ENCODE measurements at regions not wholly inside any gene's neighbourhood (a gene's known extent, or its start where the extent isn't known, plus 50 kb on each side); places are given as distances from the start of the nearest gene placed in this dataset.

GRCh38 chr4:96835991-96836390 is 996.1 kb downstream of the PDHA2 start:
- Histone ChIP-seq H3K9me3 (replicated peaks; ENCODE audit: control insufficient read depth, insufficient read depth, low read length) (no peaks in the 10 kb centered on the region), H3K9ac (replicated peaks; ENCODE audit: extremely low read depth, insufficient read depth, low read length) (no peak overlapping the region), H2AFZ (ENCODE audit: low read depth, low read length) (no peak overlapping the region), H3K27ac (ENCODE audit: insufficient read depth, low read depth, low read length) (no peak overlapping the region), H3K9me1 (replicated peaks; ENCODE audit: control insufficient read depth, extremely low read depth, insufficient read depth, low read length) (no peaks in the 10 kb centered on the region), H3K4me3 (replicated peaks in 1 of 3; ENCODE audit: insufficient read depth in 1 of 3, low read depth in 1 of 3, low read length in 3 of 3) (no peak overlapping the region), H3K4me2 (ENCODE audit: insufficient read depth, low read length) (no peak overlapping the region), H4K20me1 (replicated peaks; ENCODE audit: control insufficient read depth, extremely low read depth, insufficient read depth, low read length) (no peaks in the 10 kb centered on the region), H3K79me2 (ENCODE audit: control insufficient read depth, insufficient read depth, low read length) (no peaks in the 10 kb centered on the region), H3K27me3 (ENCODE audit: control insufficient read depth in 2 of 2, insufficient read depth in 2 of 2, low read length in 2 of 2) (no peaks in the 10 kb centered on the region), H3K36me3 (ENCODE audit: control insufficient read depth in 2 of 2, extremely low read depth in 1 of 2, insufficient read depth in 2 of 2, low read length in 2 of 2) (no peaks in the 10 kb centered on the region), H3K4me1 (ENCODE audit: control insufficient read depth, extremely low read depth, insufficient read depth, low read length) (no peaks in the 10 kb centered on the region)
- DNase-seq (ENCODE audit: low read depth, low spot score) (no peak), FAIRE-seq (no peak)
- ChIA-PET CTCF (no interaction called here), POLR2A (no interaction called here)
- dilution Hi-C loops (cut with MboI; ENCODE audit: extremely low pct_ligation_motif_present, low sequenced_read_pairs) (no loop called here), intact Hi-C loops (cut with micrococcal nuclease) (no loop called here)
- BruUV-seq (replicated peaks): no TSS peak
- TF ChIP-seq CTCF (IDR thresholded peaks at IDR 0.05; ENCODE audit: extremely low read depth in 1 of 2, insufficient read depth in 1 of 2, low read depth in 1 of 2, low read length in 2 of 2) (no peak), JUN (IDR thresholded peaks at IDR 0.05; ENCODE audit: borderline replicate concordance, insufficient read depth, insufficient read length, low read depth) (no peak), MYC (IDR thresholded peaks at IDR 0.05; ENCODE audit: low read depth, low read length) (no peak), EZH2 (IDR thresholded peaks at IDR 0.05; ENCODE audit: borderline replicate concordance, low read depth, low read length, severe bottlenecking) (no peak), GATA2 (IDR thresholded peaks at IDR 0.05; ENCODE audit: insufficient read depth, insufficient read length, low read depth, low read length) (no peak), POLR2AphosphoS5 (IDR thresholded peaks at IDR 0.05; ENCODE audit: insufficient read depth, low read depth, low read length) (no peak), FOS (IDR thresholded peaks at IDR 0.05; ENCODE audit: borderline replicate concordance, insufficient read depth, low read length) (no peak), POLR2A (IDR thresholded peaks at IDR 0.05; ENCODE audit: low read depth, low read length) (no peak), MAX (IDR thresholded peaks at IDR 0.05; ENCODE audit: insufficient read depth, insufficient read length) (no peak)
